AG09309 (cell line): ENCODE measurements at regions not wholly inside any gene's neighbourhood (a gene's known extent, or its start where the extent isn't known, plus 50 kb on each side); places are given as distances from the start of the nearest gene placed in this dataset.
"Not testable (repeated sequence)": the region's sequence is repeated elsewhere in the genome, so short reads cannot be mapped to it uniquely, and the experiment has no call there.

Experiments
- DNase-seq: peaks from one replicate; pipeline ENCODE4 v3.0.0-alpha.2; 2010; ENCODE audit warnings: low read depth
- H3K4me3 ChIP-seq: 2 replicates; pipeline ENCODE4 v1.5.1; 2011; ENCODE audit warnings: mild to moderate bottlenecking, low read depth, low read length, moderate library complexity; ENCODE audit not compliant: control insufficient read depth
- TF ChIP-seq, protein P1 (sequence below): IDR thresholded peaks from 2 replicates; pipeline ENCODE4 v1.5.1; 2011; ENCODE audit warnings: mild to moderate bottlenecking, low read depth, low read length, inconsistent platforms; ENCODE audit not compliant: insufficient read depth, control insufficient read depth; ENCODE audit errors: missing control alignments

DNA sequence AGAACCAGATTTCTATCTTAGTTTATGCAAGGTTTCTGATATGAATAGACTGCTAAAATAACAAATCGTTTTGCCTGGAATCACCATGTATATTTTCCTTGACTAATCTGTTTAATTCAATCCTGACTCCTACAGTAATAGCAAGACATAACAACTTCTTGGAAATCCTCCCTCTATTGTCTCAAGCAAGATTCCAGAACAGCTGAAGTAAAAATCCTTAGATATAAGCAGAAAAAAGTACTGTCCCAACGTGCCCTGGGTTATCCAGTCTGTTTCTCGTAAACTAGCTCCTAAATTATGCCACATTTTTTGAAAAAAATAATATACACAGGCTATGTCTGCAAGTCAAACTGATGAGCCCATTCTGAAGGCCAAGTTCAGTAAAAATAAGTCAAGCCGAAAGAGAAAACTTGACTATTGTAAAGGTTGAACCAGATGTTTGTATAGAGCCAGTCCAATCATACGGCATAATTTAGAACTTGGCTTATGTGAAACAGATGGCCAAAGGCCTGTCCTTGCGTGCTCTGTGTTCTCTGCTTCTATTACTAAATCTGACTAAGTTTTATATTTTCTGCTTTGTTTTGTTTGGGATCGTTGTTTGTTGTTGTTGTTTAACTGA lies 341.6 kb upstream of the NRSN1 start:
- TF ChIP-seq, protein P1, sequence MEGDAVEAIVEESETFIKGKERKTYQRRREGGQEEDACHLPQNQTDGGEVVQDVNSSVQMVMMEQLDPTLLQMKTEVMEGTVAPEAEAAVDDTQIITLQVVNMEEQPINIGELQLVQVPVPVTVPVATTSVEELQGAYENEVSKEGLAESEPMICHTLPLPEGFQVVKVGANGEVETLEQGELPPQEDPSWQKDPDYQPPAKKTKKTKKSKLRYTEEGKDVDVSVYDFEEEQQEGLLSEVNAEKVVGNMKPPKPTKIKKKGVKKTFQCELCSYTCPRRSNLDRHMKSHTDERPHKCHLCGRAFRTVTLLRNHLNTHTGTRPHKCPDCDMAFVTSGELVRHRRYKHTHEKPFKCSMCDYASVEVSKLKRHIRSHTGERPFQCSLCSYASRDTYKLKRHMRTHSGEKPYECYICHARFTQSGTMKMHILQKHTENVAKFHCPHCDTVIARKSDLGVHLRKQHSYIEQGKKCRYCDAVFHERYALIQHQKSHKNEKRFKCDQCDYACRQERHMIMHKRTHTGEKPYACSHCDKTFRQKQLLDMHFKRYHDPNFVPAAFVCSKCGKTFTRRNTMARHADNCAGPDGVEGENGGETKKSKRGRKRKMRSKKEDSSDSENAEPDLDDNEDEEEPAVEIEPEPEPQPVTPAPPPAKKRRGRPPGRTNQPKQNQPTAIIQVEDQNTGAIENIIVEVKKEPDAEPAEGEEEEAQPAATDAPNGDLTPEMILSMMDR = no peak
- no peak overlapping the region for H3K4me3 ChIP-seq
- DNase-seq = no peak

DNA sequence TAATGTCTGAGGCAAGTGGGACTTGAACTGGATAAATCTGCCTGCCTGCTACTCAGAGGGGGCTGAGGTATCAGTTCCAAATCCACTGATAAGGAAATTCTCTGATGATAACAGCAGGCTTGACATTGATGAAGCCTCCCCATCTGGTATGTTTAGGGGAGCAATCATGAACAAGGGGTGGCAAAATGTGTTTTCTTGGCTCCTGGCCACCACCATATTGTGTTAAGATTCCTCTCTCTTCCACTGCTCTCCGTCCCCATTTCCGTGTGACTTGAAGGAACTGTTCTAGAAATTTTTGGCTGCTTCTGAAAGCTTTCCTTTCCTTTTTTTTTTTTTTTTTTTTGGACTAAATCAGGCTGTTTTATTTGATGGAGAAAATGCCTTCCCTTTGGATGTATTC lies 335.3 kb upstream of the NRSN1 start:
- no peak for DNase-seq
- H3K4me3 ChIP-seq = no peak overlapping the region
- TF ChIP-seq, protein P1 = no peak

DNA sequence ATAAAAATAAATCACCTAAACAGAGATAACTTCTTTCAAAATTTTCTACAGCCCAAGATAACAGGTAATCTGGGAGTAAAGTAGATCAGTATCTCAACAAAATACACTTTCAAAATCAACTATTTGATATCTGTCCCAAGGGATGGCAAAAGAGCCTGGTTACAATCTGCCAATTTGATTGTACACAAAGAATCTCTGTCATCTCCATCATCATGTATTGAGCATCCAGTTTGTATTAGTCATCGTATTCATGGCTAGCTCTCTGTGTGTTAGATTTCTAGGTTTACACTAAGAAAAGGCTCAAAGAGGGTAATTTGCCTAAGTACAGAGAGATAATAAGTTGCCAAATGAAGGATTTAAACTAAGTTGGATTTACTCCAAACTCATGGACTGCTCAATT lies 329.0 kb upstream of the NRSN1 start:
- TF ChIP-seq, protein P1 = no peak
- no peak for DNase-seq

DNA sequence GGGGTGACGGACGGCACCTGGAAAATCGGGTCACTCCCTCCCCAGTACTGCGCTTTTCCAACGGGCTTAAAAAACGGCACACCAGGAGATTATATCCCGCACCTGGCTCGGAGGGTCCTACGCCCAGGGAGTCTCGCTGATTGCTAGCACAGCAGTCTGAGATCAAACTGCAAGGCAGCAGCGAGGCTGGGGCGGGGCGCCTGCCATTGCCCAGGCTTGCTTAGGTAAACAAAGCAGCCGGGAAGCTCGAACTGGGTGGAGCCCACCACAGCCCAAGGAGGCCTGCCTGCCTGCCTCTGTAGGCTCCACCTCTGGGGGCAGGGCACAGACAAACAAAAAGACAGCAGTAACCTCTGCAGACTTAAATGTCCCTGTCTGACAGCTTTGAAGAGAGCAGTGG lies 321.7 kb upstream of the NRSN1 start:
- not testable (repeated sequence) for H3K4me3 ChIP-seq, DNase-seq

More for the DNA sequence above, 329.0 kb upstream of the NRSN1 start:
- no peak overlapping the region for H3K4me3 ChIP-seq

DNA sequence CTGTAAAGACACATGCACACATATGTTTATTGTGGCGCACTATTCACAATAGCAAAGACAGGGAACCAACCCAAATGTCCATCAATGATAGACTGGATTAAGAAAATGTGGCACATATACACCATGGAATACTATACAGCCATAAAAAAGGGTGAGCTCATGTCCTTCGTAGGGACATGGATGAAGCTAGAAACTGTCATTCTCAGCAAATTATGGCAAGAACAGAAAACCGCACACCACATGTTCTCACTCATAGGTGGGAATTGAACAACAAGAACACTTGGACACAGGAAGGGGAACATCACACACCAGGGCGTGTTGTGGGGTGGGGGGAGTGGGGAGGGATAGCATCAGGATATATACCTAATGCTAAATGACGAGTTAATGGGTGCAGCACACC lies 304.9 kb upstream of the NRSN1 start:
- not testable (repeated sequence) for DNase-seq

DNA sequence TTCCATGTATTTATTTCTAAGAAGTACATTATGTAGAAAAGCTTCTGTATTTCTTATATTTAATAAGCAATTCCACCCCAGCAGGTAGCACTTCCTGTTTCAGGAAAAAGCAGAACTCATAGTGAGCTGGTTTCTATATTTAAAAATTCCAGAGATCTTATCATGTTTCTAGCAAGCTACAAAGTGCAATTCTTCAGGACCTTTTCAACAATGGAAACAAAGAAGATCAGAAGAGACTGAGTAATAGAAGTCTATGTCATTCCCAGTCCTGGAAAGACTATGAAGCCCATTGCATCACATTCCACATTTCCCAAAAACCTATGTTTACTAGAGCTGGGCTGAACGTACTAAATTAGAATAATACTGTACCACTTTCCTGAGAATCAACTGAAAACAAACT lies 302.6 kb upstream of the NRSN1 start:
- TF ChIP-seq, protein P1 = no peak
- H3K4me3 ChIP-seq = no peak overlapping the region
- DNase-seq = no peak

More for the DNA sequence above, 304.9 kb upstream of the NRSN1 start:
- not testable (repeated sequence) for H3K4me3 ChIP-seq

DNA sequence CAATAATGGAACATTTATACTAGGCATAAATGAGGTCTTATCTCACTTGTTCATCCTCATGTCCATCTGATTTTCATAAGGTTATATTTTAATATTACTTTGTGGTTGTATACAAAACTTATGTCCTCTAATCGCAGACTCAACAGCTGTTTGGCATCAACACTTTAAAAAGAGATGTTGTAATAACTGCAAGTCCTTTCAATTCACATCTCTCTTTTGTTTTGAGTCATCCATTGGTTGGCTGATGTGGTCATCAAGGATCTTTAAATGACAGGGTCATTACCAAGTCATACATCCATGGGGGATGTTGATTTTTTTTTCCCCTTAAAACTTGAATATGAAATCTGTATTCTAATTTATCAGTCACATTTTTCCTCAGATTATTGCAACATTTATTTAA lies 299.4 kb upstream of the NRSN1 start:
- no peak for DNase-seq
- TF ChIP-seq, protein P1 = no peak
- no peak overlapping the region for H3K4me3 ChIP-seq

DNA sequence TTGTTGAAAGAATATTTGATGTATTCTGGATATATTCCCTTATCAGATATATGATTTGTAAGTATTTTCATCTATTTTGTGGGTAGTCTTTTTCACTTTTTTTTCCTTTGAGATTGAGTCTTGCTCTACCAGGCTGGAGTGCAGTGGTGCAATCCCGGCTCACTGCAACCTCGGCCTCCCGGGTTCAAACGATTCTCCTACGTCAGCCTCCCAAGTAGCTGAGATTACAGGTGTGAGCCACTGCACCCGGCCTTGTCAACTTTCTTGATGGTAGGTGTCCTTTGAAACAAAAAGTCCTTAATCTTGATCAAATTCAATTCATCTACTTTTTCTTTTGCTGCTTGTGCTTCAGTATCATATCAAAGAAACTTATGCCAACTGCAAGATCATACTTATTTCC lies 297.2 kb upstream of the NRSN1 start:
- DNase-seq = no peak
- no peak overlapping the region for H3K4me3 ChIP-seq
- TF ChIP-seq, protein P1 = no peak
